ENCODE measurements at regions not wholly inside any gene's neighbourhood (a gene's known extent, or its start where the extent isn't known, plus 50 kb on each side); places are given as distances from the start of the nearest gene placed in this dataset.

- Histone ChIP-seq H3K36me3 (ENCODE audit: control insufficient read depth, insufficient read depth, low read length) (no peaks in the 10 kb centered on the region), H3K9ac (ENCODE audit: insufficient read depth in 1 of 2, low read depth in 2 of 2, low read length in 2 of 2) (no peak overlapping the region), H3K27ac (ENCODE audit: extremely low read depth, low read depth, low read length) (no peak overlapping the region), H3K79me2 (ENCODE audit: control insufficient read depth, insufficient read depth, low read length) (no peaks in the 10 kb centered on the region), H2AFZ (ENCODE audit: low read depth, low read length) (0 out of 2 replicates have a peak overlapping the region, but pooled peaks have one; percentile 30), H3K4me2 (ENCODE audit: insufficient read depth, low read length) (no peak overlapping the region), H4K20me1 (replicated peaks; ENCODE audit: control insufficient read depth, insufficient read depth, low read length) (no peaks in the 10 kb centered on the region), H3K9me1 (ENCODE audit: control insufficient read depth, insufficient read depth, low read length) (no peaks in the 10 kb centered on the region), H3K9me3 (replicated peaks; ENCODE audit: control insufficient read depth, insufficient read depth, low read depth, low read length) (peaks cover 4% of the 10 kb centered on the region; the same call in 1 of the 2 replicates), H3K4me3 (no peak overlapping the region), H3K4me1 (replicated peaks in 1 of 2; ENCODE audit: control insufficient read depth in 2 of 2, insufficient read depth in 2 of 2, low read length in 2 of 2) (no peaks in the 10 kb centered on the region), H3K27me3 (ENCODE audit: control insufficient read depth in 2 of 2, insufficient read depth in 2 of 2, low read length in 2 of 2) (no peaks in the 10 kb centered on the region)
- WGBS (ENCODE audit: insufficient coverage, low coverage, missing lambda C conversion rate), result 22% methylated on average over 2 of the region's 2 CpGs
- intact Hi-C loops (cut with micrococcal nuclease) (no loop called here), in situ Hi-C loops (cut with MboI) (no loop called here)
- ChIA-PET POLR2A (no interaction called here), CTCF (ENCODE audit: low intra/inter-chr PET ratio) (no interaction called here)
- ATAC-seq (no peak), DNase-seq (ENCODE audit: extremely low read depth in 1 of 4, low spot score in 3 of 4) (no peak), FAIRE-seq (no peak)
- BruUV-seq (replicated peaks), result no TSS peak
- TF ChIP-seq NFRKB (IDR thresholded peaks at IDR 0.05; ENCODE audit: low read depth) (no peak), ZNF12 (CRISPR knock-in tag; IDR thresholded peaks at IDR 0.05) (no peak), ZFP30 (CRISPR knock-in tag; IDR thresholded peaks at IDR 0.05; ENCODE audit: borderline replicate concordance) (no peak), MITF (IDR thresholded peaks at IDR 0.05) (no peak), NCOA1 (IDR thresholded peaks at IDR 0.05; ENCODE audit: low read depth) (no peak), BRD9 (IDR thresholded peaks at IDR 0.05; ENCODE audit: low read depth, partially characterized antibody) (no peak), BRCA1 (IDR thresholded peaks at IDR 0.05) (no peak), BRCA1 (CRISPR knock-in tag; IDR thresholded peaks at IDR 0.05) (no peak), ESRRA (IDR thresholded peaks at IDR 0.05; ENCODE audit: borderline replicate concordance, low read depth) (no peak)
Observed at GRCh38 chr12:60227916-60228315, 632.1 kb downstream of the SLC16A7 start.

Data from K562 (cell line).